ENCODE measurements at regions not wholly inside any gene's neighbourhood (a gene's known extent, or its start where the extent isn't known, plus 50 kb on each side); places are given as distances from the start of the nearest gene placed in this dataset.

DNA sequence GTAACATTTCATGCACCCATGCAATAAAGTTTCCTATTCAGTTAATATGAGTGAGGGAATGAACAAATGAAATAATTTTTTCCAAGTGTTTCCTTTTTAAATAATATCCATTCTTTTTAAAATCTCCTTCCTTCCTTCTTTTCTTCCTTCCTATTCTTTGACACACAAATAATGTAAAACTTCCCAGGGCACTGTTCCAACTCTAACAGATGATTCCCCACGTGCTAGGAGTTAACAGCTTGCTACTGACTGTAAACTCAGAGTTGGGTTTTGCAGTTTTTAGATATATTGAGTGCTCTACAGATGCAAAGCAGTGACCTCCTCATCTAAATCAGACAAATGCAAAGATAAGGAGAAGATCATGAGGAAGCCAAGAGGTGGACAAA is 54.0 kb upstream of the POU2F1 start:
- no peak overlapping the region for H3K27ac Mint-ChIP-seq
- DNase-seq: no peak
- POLR2A ChIA-PET: no interaction called here
- intact Hi-C loops (cut with micrococcal nuclease): no loop called here
- peaks cover 3% of the 10 kb centered on the region for H3K9me3 Mint-ChIP-seq
- H3K36me3 Mint-ChIP-seq (ENCODE audit: low read depth): no peaks in the 10 kb centered on the region
- CTCF ChIA-PET: no interaction called here
- H3K27me3 Mint-ChIP-seq: peaks cover 38% of the 10 kb centered on the region
- H3K4me3 Mint-ChIP-seq: no peak overlapping the region
- ATAC-seq (ENCODE audit: low read depth): no peak
- TF ChIP-seq, protein P1, sequence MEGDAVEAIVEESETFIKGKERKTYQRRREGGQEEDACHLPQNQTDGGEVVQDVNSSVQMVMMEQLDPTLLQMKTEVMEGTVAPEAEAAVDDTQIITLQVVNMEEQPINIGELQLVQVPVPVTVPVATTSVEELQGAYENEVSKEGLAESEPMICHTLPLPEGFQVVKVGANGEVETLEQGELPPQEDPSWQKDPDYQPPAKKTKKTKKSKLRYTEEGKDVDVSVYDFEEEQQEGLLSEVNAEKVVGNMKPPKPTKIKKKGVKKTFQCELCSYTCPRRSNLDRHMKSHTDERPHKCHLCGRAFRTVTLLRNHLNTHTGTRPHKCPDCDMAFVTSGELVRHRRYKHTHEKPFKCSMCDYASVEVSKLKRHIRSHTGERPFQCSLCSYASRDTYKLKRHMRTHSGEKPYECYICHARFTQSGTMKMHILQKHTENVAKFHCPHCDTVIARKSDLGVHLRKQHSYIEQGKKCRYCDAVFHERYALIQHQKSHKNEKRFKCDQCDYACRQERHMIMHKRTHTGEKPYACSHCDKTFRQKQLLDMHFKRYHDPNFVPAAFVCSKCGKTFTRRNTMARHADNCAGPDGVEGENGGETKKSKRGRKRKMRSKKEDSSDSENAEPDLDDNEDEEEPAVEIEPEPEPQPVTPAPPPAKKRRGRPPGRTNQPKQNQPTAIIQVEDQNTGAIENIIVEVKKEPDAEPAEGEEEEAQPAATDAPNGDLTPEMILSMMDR (IDR thresholded peaks at IDR 0.05): no peak
- no peaks in the 10 kb centered on the region for H3K4me1 Mint-ChIP-seq

DNA sequence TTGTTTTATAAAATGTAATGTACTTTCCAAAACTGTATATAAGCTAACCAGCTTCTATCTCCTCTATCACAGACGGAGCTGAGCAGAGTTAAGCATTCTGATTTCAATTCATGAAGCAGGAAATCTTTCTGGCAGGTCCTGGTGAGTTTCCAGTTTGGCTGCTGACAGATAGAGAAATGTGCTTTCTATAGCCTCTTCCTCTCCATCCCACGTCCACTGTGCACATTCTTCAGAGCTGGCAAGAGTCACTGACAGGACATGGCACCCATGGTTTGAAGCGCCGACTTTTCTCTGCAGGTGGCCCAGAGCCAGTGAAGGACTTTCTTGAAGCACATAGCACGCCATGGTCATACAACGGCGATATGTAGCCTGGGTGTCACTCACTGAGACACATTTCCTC is 52.3 kb upstream of the POU2F1 start:
- no peak overlapping the region for H3K4me3 Mint-ChIP-seq
- peaks cover 3% of the 10 kb centered on the region for H3K9me3 Mint-ChIP-seq
- no peak for ATAC-seq (ENCODE audit: low read depth)
- DNase-seq: no peak
- intact Hi-C loops (cut with micrococcal nuclease): no loop called here
- TF ChIP-seq, protein P1 (IDR thresholded peaks at IDR 0.05): no peak
- peaks cover 41% of the 10 kb centered on the region for H3K27me3 Mint-ChIP-seq
- H3K4me1 Mint-ChIP-seq: no peaks in the 10 kb centered on the region
- no peaks in the 10 kb centered on the region for H3K36me3 Mint-ChIP-seq (ENCODE audit: low read depth)
- POLR2A ChIA-PET: no interaction called here
- no peak overlapping the region for H3K27ac Mint-ChIP-seq
- CTCF ChIA-PET: no interaction called here

DNA sequence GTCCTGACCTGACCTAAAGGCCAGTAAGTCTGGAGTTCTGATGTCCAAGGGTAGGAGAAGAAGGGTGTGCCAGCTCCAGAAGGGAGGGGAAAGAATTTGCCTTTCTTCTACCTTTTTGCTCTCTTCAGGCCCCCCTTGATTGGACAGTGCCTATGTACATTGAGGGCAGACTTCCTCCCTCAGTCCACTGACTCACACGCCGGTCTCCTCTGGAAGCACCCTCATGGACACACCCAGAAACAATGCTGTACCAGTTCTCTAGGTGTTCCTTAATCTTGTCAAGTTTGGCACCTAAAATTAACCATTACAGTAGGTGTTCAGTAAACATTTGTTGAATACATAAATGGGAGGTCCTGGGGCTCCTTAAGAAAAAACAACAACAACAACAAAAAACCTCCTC is 51.0 kb upstream of the POU2F1 start:
- Mint-ChIP-seq H3K4me3 (no peak overlapping the region), H3K9me3 (peaks cover 3% of the 10 kb centered on the region), H3K27ac (no peak overlapping the region), H3K36me3 (ENCODE audit: low read depth) (no peaks in the 10 kb centered on the region), H3K27me3 (peaks cover 39% of the 10 kb centered on the region), H3K4me1 (no peaks in the 10 kb centered on the region)
- no peak for DNase-seq
- ChIA-PET CTCF (no interaction called here), POLR2A (no interaction called here)
- ATAC-seq (ENCODE audit: low read depth): no peak
- TF ChIP-seq, protein P1 (IDR thresholded peaks at IDR 0.05): no peak
- intact Hi-C loops (cut with micrococcal nuclease): no loop called here

Data from activated B cell treated with CpG ODN at 0.5 μM for 24 hours (primary cell).